ENCODE measurements at regions not wholly inside any gene's neighbourhood (a gene's known extent, or its start where the extent isn't known, plus 50 kb on each side); places are given as distances from the start of the nearest gene placed in this dataset.

DNA sequence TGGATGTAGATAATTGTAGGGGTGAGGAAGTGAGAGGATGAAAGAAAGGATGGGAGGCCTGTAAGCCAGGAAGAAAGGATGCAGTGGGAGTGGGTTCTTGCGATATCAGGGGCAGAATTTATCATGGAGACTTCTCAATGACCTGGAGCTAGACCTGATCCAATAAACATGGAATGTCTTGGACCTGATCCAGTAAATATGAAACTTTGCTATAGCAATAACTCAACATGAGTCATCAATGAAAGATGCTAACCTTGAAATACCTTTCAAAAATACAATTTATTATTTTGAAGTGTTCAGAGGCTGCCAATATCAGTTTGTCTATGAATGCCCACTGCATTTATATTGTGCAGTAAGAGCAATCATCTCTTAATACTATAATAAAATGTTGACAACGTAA is 279.5 kb downstream of the POU4F1 start:
- Histone ChIP-seq H3K9ac (no peak overlapping the region), H3K9me3 (ENCODE audit: low read depth) (no peaks in the 10 kb centered on the region), H3K27ac (no peak overlapping the region), H2AFZ (replicated peaks) (no peak overlapping the region), H3K79me2 (ENCODE audit: low read depth) (no peaks in the 10 kb centered on the region), H3K4me2 (no peak overlapping the region), H3F3A (ENCODE audit: low read depth) (no peaks in the 10 kb centered on the region), H3K36me3 (no peaks in the 10 kb centered on the region), H4K20me1 (ENCODE audit: low read depth) (no peaks in the 10 kb centered on the region), H3K4me3 (no peak overlapping the region), H3K4me1 (no peaks in the 10 kb centered on the region), H3K27me3 (peaks cover 5% of the 10 kb centered on the region)
- Mint-ChIP-seq H3K27ac (no peak overlapping the region), H3K4me3 (no peak overlapping the region), H3K9me3 (no peaks in the 10 kb centered on the region), H3K27me3 (ENCODE audit: insufficient read depth, low read depth) (peaks cover under 1% of the 10 kb centered on the region), H3K36me3 (no peaks in the 10 kb centered on the region), H3K4me1 (no peaks in the 10 kb centered on the region)
- no peak for TF ChIP-seq EZH2phosphoT487 (IDR thresholded peaks at IDR 0.05)
- TF ChIP-seq EZH2 (IDR thresholded peaks at IDR 0.05), result no peak
- TF ChIP-seq CTCF (IDR thresholded peaks at IDR 0.05), result no peak
- DNase-seq (ENCODE audit: low spot score), result no peak

DNA sequence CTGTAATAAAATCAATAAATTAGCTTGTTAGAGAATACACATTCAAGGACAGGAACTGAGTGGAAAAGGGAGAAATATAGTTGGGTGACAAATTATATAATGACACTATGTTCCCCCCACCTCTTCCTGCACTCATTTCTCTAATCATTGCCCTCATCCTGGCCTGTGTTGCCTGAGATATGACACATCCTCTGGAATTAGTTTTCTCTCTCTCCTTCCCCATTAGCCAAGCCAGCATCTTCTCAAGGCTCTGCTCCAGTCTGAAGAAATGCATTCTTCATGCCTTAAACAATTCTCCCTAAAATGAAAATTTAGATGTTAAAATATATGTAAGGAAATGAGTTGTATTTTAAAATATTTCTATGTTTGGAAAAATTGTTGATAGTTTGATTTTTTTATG is 280.3 kb downstream of the POU4F1 start:
- Histone ChIP-seq H3K79me2 (ENCODE audit: low read depth) (no peaks in the 10 kb centered on the region), H3K4me1 (no peaks in the 10 kb centered on the region), H3K4me2 (no peak overlapping the region), H3K4me3 (no peak overlapping the region), H3K36me3 (no peaks in the 10 kb centered on the region), H4K20me1 (ENCODE audit: low read depth) (no peaks in the 10 kb centered on the region), H3F3A (ENCODE audit: low read depth) (no peaks in the 10 kb centered on the region), H2AFZ (replicated peaks) (no peak overlapping the region), H3K27ac (no peak overlapping the region), H3K9ac (no peak overlapping the region), H3K27me3 (no peaks in the 10 kb centered on the region), H3K9me3 (ENCODE audit: low read depth) (no peaks in the 10 kb centered on the region)
- H3K9me3 Mint-ChIP-seq, result no peaks in the 10 kb centered on the region
- TF ChIP-seq EZH2 (IDR thresholded peaks at IDR 0.05) (no peak), EZH2phosphoT487 (IDR thresholded peaks at IDR 0.05) (no peak), CTCF (IDR thresholded peaks at IDR 0.05) (no peak)
- no peak overlapping the region for H3K4me3 Mint-ChIP-seq
- no peaks in the 10 kb centered on the region for H3K27me3 Mint-ChIP-seq (ENCODE audit: insufficient read depth, low read depth)
- no peaks in the 10 kb centered on the region for H3K36me3 Mint-ChIP-seq
- no peaks in the 10 kb centered on the region for H3K4me1 Mint-ChIP-seq
- H3K27ac Mint-ChIP-seq, result no peak overlapping the region
- DNase-seq (ENCODE audit: low spot score), result no peak

DNA sequence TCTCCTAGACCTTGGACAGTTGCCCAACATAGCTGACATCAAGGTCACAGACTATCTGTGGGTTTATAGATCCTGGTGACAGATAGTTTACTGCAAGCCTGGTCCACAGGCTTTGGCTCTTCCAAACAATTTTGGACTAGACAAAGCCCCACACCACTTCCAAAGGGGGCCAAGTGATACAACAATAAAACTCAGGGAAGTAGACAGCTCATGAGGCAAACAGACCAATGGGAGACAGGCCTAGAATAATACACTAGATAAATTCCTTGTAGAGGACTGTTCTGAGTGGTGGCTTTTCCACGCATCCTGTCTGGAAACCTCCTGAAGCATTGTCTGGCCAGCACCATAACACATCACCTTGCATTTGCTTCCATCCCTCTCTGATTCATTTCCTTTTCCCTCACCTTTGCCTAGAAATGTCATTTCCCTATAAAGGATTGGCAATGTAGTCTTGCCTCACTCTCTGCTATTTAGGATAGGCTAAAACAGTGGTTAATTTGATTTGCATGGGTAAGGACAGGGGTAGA is 284.2 kb downstream of the POU4F1 start:
- Mint-ChIP-seq H3K27me3 (ENCODE audit: insufficient read depth, low read depth) (no peaks in the 10 kb centered on the region), H3K4me3 (no peak overlapping the region), H3K9me3 (no peaks in the 10 kb centered on the region), H3K4me1 (no peaks in the 10 kb centered on the region), H3K27ac (no peak overlapping the region), H3K36me3 (no peaks in the 10 kb centered on the region)
- Histone ChIP-seq H2AFZ (replicated peaks) (no peak overlapping the region), H3K9ac (no peak overlapping the region), H3K4me1 (no peaks in the 10 kb centered on the region), H3K9me3 (ENCODE audit: low read depth) (no peaks in the 10 kb centered on the region), H3K27me3 (no peaks in the 10 kb centered on the region), H3K79me2 (ENCODE audit: low read depth) (no peaks in the 10 kb centered on the region), H3K36me3 (no peaks in the 10 kb centered on the region), H3K4me3 (no peak overlapping the region), H4K20me1 (ENCODE audit: low read depth) (no peaks in the 10 kb centered on the region), H3K27ac (no peak overlapping the region), H3K4me2 (no peak overlapping the region), H3F3A (ENCODE audit: low read depth) (no peaks in the 10 kb centered on the region)
- DNase-seq (ENCODE audit: low spot score), result no peak
- no peak for TF ChIP-seq EZH2phosphoT487 (IDR thresholded peaks at IDR 0.05)
- TF ChIP-seq EZH2 (IDR thresholded peaks at IDR 0.05), result no peak
- TF ChIP-seq CTCF (IDR thresholded peaks at IDR 0.05), result no peak

Data from neural progenitor cell (in vitro differentiated cells).